ENCODE measurements at regions not wholly inside any gene's neighbourhood (a gene's known extent, or its start where the extent isn't known, plus 50 kb on each side); places are given as distances from the start of the nearest gene placed in this dataset.

DNA sequence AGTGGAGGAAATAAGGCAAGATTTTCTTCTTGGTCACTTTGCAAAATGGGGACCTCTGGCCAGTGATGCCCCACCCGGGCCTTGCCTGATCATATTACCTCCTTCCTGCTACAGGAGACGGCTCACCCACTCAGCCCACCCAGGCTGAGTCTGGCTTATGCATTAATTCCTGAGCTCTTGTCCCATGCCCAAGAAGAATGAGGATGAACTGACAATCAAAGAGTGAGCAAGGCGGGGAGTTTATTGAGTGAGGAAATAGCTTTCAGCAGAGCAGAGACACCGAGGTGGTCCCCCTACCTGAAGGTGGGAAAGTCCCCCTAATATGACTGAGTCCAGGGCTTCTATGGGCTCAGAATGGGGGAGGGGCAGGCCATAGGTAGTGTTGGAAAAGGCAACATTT lies 107.5 kb downstream of the EOMES start:
- TF ChIP-seq, protein P1, sequence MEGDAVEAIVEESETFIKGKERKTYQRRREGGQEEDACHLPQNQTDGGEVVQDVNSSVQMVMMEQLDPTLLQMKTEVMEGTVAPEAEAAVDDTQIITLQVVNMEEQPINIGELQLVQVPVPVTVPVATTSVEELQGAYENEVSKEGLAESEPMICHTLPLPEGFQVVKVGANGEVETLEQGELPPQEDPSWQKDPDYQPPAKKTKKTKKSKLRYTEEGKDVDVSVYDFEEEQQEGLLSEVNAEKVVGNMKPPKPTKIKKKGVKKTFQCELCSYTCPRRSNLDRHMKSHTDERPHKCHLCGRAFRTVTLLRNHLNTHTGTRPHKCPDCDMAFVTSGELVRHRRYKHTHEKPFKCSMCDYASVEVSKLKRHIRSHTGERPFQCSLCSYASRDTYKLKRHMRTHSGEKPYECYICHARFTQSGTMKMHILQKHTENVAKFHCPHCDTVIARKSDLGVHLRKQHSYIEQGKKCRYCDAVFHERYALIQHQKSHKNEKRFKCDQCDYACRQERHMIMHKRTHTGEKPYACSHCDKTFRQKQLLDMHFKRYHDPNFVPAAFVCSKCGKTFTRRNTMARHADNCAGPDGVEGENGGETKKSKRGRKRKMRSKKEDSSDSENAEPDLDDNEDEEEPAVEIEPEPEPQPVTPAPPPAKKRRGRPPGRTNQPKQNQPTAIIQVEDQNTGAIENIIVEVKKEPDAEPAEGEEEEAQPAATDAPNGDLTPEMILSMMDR (IDR thresholded peaks at IDR 0.05) = no peak
- TF ChIP-seq POLR2A (IDR thresholded peaks at IDR 0.05) = no peak

Data from Peyer's patch (tissue), 4 donors.